Fibroblast of upper back skin (primary cell): ENCODE measurements at regions not wholly inside any gene's neighbourhood (a gene's known extent, or its start where the extent isn't known, plus 50 kb on each side); places are given as distances from the start of the nearest gene placed in this dataset.

Experiments
- DNase-seq: peaks from one replicate; pipeline ENCODE4 v3.0.0-alpha.2; 2013

DNA sequence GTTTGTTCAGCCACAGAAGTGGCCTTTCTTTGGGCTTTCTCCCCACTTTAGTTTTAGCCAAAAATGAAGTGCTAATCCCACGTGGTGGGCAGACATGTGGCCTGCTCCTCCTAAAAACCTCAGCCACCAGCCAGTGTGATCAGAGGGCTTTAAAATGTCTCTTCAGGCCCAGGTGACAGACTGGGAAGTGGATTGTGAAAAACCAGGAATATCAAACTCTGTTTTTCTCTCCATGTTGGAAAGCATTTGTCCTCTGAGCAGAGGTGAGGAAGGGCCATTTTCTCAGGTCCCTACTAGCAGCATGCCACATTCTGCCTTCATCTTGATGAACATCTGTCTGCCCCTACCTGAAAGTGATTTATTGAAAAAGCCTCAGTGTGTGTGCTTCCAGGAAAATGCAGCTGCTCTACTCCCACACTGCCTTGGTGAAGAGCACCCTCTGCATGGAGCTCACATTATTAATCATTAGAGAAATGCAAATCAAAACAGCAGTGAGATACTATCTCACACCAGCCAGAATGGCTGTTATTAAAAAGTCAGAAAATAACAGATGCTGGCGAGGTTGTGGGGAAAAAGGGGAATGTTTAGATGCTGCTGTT, 181.2 kb upstream of the DMAC1 start:
- DNase-seq = no peak

- DNase-seq = no peak
Observed at GRCh38 chr9:7980041-7980440, 180.5 kb upstream of the DMAC1 start.

- no peak for DNase-seq
Observed at GRCh38 chr9:7979611-7980010, 180.0 kb upstream of the DMAC1 start.

GRCh38 chr9:7977586-7977985, 178.0 kb upstream of the DMAC1 start:
- DNase-seq = no peak

GRCh38 chr9:7976856-7977255, 177.3 kb upstream of the DMAC1 start:
- no peak for DNase-seq

- DNase-seq = no peak
Observed at GRCh38 chr9:7976167-7976755, 176.7 kb upstream of the DMAC1 start.

GRCh38 chr9:7975336-7975735, 175.8 kb upstream of the DMAC1 start:
- no peak for DNase-seq

GRCh38 chr9:7974335-7974960, 174.9 kb upstream of the DMAC1 start:
- no peak for DNase-seq

DNA sequence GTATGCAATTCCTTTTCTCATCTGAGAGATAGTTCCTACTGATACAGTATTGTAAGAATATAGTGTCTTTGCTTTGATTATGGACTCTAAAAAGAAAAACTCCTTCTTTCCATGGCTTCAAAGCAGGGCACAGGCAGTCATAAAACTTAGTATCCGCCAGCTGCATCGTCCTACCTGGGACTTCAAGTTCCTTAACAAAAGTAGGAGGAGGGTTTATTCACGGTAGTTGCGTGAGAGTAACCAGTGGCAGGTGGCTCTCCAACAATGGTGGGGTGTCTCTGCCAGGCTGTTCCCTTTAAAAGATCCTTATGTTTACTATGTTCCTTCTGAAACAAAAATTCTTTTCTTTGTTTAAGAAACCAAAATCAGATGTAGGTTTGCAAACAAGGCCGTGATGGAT, 173.5 kb upstream of the DMAC1 start:
- DNase-seq = no peak

DNA sequence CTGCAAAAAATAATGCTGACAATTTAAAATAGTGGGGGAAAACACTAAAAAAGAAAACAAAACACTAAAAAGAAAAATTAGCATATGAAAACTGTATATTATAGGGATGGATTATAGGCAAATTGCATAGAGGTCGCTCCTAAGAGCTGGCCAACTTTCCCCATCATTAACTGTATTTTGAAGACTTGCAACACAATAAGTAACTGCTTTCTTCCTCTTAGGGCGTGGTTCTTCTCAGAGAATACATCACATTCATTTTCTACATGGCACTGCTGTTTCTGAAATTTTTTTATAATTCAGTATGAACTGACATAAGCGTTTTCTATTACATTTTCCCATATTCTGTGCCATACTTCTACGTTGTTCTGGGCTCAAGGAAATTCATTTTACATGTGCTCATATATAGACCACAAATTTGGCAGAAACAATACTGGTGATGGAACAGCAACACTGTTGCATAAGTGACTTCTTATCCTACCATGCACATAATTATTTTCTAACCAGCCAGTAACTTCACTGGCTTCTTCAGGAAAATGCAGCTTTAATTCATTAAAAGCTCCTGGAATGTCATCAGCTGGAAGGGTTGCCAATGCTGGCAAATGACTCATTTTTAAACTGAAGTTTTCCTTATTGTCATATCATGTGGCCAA, 171.2 kb upstream of the DMAC1 start:
- peak; percentile 68 for DNase-seq

- DNase-seq = no peak
Observed at GRCh38 chr9:7968687-7969086, 169.1 kb upstream of the DMAC1 start.

DNA sequence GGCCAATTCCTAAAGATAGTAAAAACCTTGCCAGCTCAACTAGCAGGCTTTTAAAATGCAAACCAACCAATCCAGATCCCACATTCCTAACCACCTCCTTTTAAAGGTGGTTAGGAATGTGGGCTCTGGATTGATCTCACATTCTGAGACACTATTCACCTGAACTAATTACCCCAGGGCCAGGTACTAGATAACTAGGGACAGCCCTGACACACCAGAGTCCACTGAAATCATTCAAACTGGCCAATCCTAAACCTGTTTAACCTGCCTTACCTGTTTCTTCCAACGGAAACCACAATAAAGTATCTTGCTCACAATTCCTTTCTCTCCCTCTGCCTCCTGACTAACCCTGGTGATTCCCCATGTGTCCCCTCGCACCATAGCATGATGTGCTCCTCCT, 168.3 kb upstream of the DMAC1 start:
- DNase-seq = no peak

DNA sequence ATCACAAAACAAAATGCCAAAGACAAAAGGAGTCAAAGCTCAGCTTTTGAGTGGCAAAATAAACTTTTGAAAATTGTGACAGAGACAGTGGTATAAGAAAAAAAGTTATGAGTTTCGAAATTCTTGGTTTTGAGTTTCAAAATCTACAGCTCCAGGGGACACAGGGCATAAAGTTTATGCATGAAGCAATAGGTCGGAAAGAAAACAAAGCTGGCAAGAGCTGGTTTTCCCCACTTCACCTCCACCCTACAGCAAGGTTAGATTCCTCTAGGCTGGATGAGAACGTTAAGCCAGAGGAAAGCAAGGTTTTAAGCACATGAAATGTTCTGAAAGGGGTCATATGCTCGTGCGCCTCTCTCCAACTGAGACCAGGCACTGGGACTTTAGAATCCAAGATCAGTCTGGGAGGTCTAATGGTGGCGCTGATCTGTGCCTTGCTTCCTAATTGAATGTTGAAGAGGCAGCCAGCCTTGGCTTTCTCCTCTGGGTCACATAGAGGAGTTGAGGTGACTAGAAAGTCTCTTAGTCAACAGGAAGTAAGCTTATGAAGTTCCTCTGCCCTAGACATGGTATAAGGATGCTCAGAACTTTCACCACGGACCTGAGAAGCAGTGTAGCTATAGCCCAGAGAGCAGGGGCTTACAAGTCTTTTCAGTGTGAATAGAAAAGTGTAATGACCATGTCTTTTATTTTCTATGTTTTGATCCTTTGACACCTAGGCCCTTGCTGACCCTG, 167.7 kb upstream of the DMAC1 start:
- DNase-seq = no peak

DNA sequence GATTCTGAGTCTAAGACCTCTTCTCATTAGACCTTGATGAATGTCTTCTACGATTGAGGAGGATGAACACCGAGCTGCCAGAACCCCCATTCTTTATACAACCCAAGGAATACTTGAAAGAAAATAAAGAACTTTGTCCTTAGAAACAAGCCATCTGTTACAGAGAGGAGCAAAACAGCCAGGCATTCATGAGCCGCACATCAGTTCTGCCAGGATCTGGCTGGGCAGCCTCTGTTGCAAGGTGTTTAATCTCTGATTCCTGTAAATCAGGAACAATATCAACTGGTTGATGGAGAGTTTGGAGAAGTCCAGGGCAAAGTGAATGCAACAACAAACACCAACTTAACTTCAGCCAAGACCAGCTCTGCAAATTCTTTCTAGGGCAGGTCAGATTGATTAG, 165.5 kb upstream of the DMAC1 start:
- no peak for DNase-seq

DNA sequence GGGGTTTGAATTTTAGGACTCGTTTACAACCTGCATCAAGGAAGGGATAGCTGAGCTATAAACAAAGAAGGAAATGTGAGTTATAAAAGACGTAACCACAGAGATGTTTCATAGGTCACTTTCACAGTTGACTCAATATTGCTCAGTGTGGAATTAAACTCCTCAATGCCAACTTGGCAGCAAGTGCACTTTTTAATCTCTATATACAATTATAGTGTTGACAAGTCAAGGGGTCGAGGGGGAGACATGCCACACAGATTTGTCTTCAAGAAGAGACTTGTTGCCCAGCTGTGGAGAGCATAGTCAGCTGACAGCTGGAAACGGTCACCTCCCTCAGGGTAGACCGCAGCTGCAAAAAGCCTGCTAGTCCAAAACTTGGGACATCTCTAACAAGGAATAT, 163.4 kb upstream of the DMAC1 start:
- no peak for DNase-seq

- DNase-seq = no peak
Observed at GRCh38 chr9:7961076-7961475, 161.5 kb upstream of the DMAC1 start.

DNA sequence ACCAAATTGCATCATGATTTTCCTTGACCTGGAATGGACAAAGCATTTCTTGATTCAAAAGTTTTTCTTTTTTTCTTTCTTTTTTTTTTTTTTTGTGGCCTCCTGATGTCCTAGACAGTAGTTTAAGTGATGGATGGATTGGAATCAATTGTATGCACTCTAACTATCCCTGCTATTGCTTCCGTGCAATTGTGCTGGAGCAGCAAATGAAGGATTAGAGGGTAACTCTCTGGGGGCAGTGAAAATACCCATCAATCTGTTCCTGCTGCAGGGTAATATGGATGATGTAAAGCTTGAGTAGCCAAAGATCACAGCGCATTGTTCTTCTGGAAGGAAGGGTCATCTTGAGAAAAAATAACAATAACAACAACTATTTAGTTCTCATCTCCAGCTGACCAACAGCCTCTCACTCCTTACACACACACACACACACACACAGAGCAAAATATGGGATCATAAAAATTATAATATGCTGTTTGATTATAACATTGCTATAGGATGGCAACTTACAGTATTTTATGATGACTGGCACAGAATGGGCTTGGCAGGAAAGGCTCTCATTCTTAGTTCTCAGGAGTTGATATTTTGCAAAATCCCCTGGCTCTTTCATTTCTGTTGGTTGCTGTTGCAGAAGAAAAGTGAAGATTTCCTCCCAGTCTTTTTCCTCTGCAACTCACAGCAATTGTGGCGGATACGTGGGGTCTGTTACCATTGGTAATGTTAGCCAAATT, 160.9 kb upstream of the DMAC1 start:
- no peak for DNase-seq

DNA sequence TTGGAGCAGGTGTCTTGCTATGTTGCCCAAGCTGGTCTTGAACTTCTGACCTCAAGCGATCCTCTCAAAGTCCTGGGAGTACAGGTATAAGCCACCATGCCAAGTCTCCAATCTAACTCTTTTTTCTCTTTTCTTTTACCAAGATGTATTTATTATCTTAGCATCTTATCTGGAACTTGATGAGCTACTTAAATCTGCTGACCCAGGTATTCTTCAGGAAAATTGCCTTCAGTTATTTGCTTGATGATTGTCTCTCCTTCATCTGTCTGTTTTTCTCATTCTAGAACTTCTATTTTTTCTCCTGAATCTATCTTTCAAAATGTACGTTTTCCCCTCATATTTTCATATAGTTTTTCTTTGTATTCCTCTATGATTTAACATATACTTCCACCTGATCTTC, 158.2 kb upstream of the DMAC1 start:
- no peak for DNase-seq

- no peak for DNase-seq
Observed at GRCh38 chr9:7947577-7947976, 148.0 kb upstream of the DMAC1 start.

- DNase-seq = no peak
Observed at GRCh38 chr9:7946458-7946857, 146.9 kb upstream of the DMAC1 start.

DNA sequence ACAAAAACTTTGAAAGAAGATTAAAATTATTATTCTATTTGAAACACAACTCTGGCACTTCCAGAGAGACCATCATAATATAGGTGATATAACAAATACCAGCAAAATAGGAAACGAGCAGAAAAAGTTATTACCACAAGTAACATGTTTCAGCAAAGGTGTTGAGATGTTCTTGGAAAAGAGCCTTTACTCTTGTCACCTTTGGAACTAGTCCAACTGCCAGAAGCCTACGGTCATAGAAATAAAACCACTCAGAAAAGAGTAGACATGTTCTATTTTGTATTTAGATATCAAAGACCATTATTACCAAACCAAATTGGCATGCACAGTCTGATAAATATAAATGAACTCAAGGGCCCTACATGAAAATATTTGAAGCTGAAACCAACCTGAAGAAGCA, 145.0 kb upstream of the DMAC1 start:
- DNase-seq = no peak

DNA sequence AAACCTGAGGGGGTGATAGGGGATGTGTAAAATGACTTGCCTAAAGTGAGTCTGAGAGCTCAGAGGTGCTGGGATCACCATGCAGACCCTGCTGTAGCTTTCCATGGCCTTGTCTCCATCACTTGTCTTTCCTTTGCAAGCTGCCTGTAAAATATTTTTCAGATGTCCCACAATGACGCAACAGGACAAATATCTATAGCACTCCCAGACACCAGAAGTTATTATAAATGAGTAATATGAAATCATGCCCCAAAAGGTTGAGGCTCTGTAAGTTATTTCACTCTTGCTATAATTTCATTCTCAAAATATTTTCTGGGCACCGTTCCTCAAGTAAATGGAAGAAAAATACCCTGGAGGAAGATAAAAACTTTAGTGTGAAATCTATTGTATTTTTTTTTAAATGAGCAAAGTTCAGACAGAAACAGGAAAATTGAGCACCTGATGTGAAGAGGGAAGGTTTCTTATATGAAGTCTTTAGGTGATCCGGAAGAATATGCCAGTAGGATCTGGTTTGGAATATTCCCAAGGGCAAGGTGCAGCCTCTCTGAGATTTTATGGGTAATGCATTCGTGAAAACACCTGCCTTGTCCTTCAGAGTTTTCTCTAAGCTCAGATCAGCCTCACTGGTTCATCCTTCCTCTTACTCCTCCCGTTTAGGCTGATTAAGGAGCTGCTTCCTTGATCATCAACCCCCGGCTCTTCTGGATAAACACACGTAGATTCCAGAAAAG, 138.3 kb upstream of the DMAC1 start:
- peak; percentile 76 for DNase-seq
